ENCODE measurements at regions not wholly inside any gene's neighbourhood (a gene's known extent, or its start where the extent isn't known, plus 50 kb on each side); places are given as distances from the start of the nearest gene placed in this dataset.

DNA sequence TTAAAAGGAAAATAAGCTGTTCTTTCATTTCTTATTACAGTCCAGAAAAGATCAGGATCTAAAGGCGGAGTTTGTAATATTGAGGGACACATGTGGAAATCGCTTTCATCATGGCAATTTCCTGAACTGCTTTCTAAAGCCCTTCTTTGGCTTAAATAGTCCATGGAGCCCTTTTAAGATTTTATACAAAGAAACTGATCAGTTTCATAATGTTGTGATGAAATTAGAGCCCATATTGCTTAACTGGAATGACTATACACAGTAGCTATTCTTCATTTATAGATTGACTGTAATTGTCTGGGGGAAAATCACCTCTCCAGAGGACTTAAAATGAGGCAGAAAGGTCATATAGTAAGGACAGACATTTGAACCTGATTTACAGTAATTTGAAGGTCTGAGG, 322.2 kb downstream of the ETAA1 start:
- ATAC-seq (ENCODE audit: low read depth): no peak
- Mint-ChIP-seq H3K9me3 (peaks cover 4% of the 10 kb centered on the region), H3K27ac (no peak overlapping the region), H3K4me3 (no peak overlapping the region), H3K4me1 (no peaks in the 10 kb centered on the region), H3K27me3 (peaks cover 3% of the 10 kb centered on the region), H3K36me3 (no peaks in the 10 kb centered on the region)
- DNase-seq (ENCODE audit: low spot score in 2 of 2): no peak

DNA sequence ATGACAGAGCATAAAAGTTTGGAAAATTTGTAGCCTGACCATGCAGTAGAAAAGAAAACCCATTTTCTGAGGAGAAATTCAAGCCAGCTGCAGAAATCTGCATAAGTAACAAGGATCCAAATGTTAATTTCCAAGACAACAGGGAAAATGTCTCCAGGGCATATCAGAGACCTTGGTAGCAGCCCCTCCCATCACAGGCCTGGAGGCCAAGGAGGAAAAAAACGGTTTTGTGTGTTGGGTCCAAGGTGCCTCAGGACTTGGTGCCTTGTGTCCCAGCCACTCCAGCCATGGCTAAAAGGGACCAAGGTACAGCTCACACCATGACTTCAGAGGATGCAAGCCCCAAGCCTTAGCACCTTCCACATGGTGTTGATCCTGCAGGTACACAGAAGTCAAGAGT, 324.4 kb downstream of the ETAA1 start:
- peaks cover 4% of the 10 kb centered on the region for H3K9me3 Mint-ChIP-seq
- ATAC-seq (ENCODE audit: low read depth): no peak

GRCh38 chr2:67724261-67724660, 327.1 kb downstream of the ETAA1 start:
- Mint-ChIP-seq H3K36me3 (no peaks in the 10 kb centered on the region), H3K9me3 (peaks cover 4% of the 10 kb centered on the region), H3K4me1 (no peaks in the 10 kb centered on the region), H3K27me3 (peaks cover 1% of the 10 kb centered on the region), H3K27ac (no peak overlapping the region), H3K4me3 (no peak overlapping the region)
- ATAC-seq (ENCODE audit: low read depth) (no peak), DNase-seq (ENCODE audit: low spot score in 2 of 2) (no peak)

More for the DNA sequence above, 324.4 kb downstream of the ETAA1 start:
- no peak for DNase-seq (ENCODE audit: low spot score in 2 of 2)
- no peaks in the 10 kb centered on the region for H3K36me3 Mint-ChIP-seq
- H3K4me3 Mint-ChIP-seq: no peak overlapping the region
- H3K27me3 Mint-ChIP-seq: peaks cover 3% of the 10 kb centered on the region
- no peaks in the 10 kb centered on the region for H3K4me1 Mint-ChIP-seq
- H3K27ac Mint-ChIP-seq: no peak overlapping the region

DNA sequence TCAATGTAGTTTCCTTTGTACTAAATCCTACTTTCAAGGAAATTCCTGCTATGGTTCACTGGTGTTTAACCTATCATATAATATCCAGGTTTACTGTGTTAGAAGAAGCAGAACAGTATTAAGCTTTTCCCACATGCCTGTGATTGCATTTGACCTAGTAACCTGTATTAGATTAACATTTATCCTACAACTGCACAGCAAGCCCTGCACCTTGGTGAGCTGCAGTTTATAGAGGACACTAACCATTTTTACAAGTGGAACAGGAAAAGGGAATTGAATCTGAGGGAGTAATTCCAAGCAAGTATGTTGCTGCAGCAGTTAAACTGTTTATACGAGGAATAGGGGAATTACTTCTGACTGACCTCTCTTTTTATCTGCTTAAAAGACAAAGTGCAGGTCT, 328.6 kb downstream of the ETAA1 start:
- Mint-ChIP-seq H3K4me3 (no peak overlapping the region), H3K36me3 (no peaks in the 10 kb centered on the region), H3K27me3 (peaks cover 1% of the 10 kb centered on the region), H3K27ac (no peak overlapping the region), H3K4me1 (no peaks in the 10 kb centered on the region), H3K9me3 (peaks cover 4% of the 10 kb centered on the region)
- ATAC-seq (ENCODE audit: low read depth): no peak
- DNase-seq (ENCODE audit: low spot score in 2 of 2): no peak

- no peaks in the 10 kb centered on the region for H3K4me1 Mint-ChIP-seq
- no peak overlapping the region for H3K4me3 Mint-ChIP-seq
- H3K27ac Mint-ChIP-seq: no peak overlapping the region
- no peak for DNase-seq (ENCODE audit: low spot score in 2 of 2)
- peaks cover 1% of the 10 kb centered on the region for H3K27me3 Mint-ChIP-seq
- ATAC-seq (ENCODE audit: low read depth): no peak
- H3K36me3 Mint-ChIP-seq: no peaks in the 10 kb centered on the region
- no peaks in the 10 kb centered on the region for H3K9me3 Mint-ChIP-seq
Measured at GRCh38 chr2:67726416-67726815, 329.3 kb downstream of the ETAA1 start.

DNA sequence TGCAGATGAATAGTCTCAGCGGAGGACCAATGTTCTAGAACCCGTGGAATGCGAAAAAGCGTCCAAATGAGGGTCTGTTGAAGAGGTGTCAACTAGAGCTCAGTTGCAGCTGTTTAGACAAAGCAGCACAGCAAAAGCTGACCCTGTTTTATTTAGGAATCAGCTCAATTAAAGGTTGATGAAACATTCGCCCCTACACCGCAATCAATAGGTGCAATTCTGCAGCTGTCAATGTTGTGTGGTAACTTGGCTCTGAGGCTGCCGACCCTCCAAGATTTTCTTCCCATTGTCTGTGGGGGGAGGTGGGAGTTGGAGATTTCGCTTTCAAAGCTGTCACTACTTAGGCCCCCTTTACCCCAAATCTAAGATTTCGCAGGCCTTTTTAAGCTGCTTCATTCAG, 330.0 kb downstream of the ETAA1 start:
- Mint-ChIP-seq H3K36me3 (no peaks in the 10 kb centered on the region), H3K4me3 (no peak overlapping the region), H3K27ac (no peak overlapping the region), H3K4me1 (no peaks in the 10 kb centered on the region), H3K9me3 (no peaks in the 10 kb centered on the region), H3K27me3 (peaks cover 1% of the 10 kb centered on the region)
- DNase-seq (ENCODE audit: low spot score in 2 of 2) (no peak), ATAC-seq (ENCODE audit: low read depth) (no peak)

DNA sequence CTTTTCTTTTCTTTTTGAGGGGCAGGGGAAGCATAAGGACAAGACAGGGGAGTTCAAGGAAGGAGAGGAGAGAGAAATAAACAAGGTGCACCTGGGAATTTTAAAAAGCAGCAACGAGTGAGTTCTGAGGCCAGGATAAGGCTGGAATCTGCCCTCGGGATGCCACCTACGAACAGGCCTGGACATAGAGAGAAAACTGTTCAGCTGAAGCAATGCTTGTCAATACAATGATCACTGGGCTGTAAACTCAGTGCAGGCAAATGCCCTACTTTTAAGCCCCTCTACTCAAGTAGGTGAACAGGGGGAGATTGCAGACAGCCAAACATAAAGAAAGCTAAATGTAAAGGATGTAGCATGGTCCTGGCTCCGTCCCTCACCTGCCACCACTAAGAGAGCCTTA, 330.5 kb downstream of the ETAA1 start:
- H3K9me3 Mint-ChIP-seq: no peaks in the 10 kb centered on the region
- H3K36me3 Mint-ChIP-seq: no peaks in the 10 kb centered on the region
- H3K27ac Mint-ChIP-seq: no peak overlapping the region
- DNase-seq (ENCODE audit: low spot score in 2 of 2) (no peak), ATAC-seq (ENCODE audit: low read depth) (no peak)
- H3K4me3 Mint-ChIP-seq: no peak overlapping the region
- H3K4me1 Mint-ChIP-seq: no peaks in the 10 kb centered on the region
- peaks cover 1% of the 10 kb centered on the region for H3K27me3 Mint-ChIP-seq

- H3K27ac Mint-ChIP-seq: no peak overlapping the region
- ATAC-seq (ENCODE audit: low read depth) (no peak), DNase-seq (ENCODE audit: low spot score in 2 of 2) (no peak)
- H3K9me3 Mint-ChIP-seq: no peaks in the 10 kb centered on the region
- H3K4me3 Mint-ChIP-seq: no peak overlapping the region
- H3K4me1 Mint-ChIP-seq: no peaks in the 10 kb centered on the region
- peaks cover 1% of the 10 kb centered on the region for H3K27me3 Mint-ChIP-seq
- no peaks in the 10 kb centered on the region for H3K36me3 Mint-ChIP-seq
Measured at GRCh38 chr2:67729474-67729873, 332.3 kb downstream of the ETAA1 start.

GRCh38 chr2:67733517-67733916, 329.3 kb downstream of the C1D start:
- no peaks in the 10 kb centered on the region for H3K4me1 Mint-ChIP-seq
- DNase-seq (ENCODE audit: low spot score in 2 of 2): no peak
- H3K27me3 Mint-ChIP-seq: peaks cover under 1% of the 10 kb centered on the region
- H3K4me3 Mint-ChIP-seq: no peak overlapping the region
- H3K36me3 Mint-ChIP-seq: no peaks in the 10 kb centered on the region
- peak; percentile 35 for ATAC-seq (ENCODE audit: low read depth)
- no peak overlapping the region for H3K27ac Mint-ChIP-seq
- H3K9me3 Mint-ChIP-seq: peaks cover 4% of the 10 kb centered on the region

DNA sequence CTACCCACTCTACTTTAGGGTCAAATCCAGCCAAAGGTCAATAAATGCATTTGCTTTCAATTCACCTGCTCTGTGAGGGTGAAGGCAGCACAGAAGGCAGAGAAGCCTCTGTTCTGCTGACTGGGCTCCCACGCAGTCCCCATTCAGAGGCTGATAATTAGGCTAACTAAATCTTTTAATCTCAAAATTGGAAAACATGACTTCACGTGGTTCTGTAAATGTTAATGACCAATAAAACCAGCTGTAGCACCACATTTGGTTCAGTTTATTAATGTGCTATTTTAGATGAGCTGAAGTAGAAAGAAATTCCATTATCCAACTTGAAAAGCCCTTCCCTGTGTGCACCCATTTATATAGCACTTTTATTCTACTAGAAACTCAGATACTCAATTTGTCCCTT, 310.6 kb downstream of the C1D start:
- no peaks in the 10 kb centered on the region for H3K36me3 Mint-ChIP-seq
- no peak overlapping the region for H3K4me3 Mint-ChIP-seq
- peaks cover 6% of the 10 kb centered on the region for H3K27me3 Mint-ChIP-seq
- no peaks in the 10 kb centered on the region for H3K4me1 Mint-ChIP-seq
- no peak for ATAC-seq (ENCODE audit: low read depth)
- H3K9me3 Mint-ChIP-seq: peaks cover 3% of the 10 kb centered on the region
- no peak for DNase-seq (ENCODE audit: low spot score in 2 of 2)
- H3K27ac Mint-ChIP-seq: no peak overlapping the region

DNA sequence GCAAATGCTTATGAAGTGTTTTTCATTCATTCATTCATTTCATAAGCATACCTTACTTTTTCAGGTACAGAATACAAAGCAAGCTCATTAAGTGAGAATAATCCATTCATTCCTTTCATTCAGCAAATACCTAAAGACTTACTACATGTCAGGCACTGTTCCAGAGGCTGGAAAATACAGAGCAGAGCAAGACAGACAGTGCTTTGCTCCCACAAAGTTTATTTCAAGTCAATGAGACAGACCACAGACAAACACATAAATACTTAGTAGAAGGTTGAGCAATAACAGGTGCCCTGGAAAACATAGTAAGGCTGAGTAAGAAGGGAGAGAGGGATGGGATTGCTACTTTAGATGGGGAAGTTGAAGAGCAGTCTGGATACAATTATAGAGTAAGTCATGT, 309.8 kb downstream of the C1D start:
- Mint-ChIP-seq H3K4me1 (no peaks in the 10 kb centered on the region), H3K9me3 (peaks cover 3% of the 10 kb centered on the region), H3K36me3 (no peaks in the 10 kb centered on the region), H3K27ac (no peak overlapping the region), H3K27me3 (peaks cover 4% of the 10 kb centered on the region), H3K4me3 (no peak overlapping the region)
- no peak for ATAC-seq (ENCODE audit: low read depth)
- no peak for DNase-seq (ENCODE audit: low spot score in 2 of 2)

DNA sequence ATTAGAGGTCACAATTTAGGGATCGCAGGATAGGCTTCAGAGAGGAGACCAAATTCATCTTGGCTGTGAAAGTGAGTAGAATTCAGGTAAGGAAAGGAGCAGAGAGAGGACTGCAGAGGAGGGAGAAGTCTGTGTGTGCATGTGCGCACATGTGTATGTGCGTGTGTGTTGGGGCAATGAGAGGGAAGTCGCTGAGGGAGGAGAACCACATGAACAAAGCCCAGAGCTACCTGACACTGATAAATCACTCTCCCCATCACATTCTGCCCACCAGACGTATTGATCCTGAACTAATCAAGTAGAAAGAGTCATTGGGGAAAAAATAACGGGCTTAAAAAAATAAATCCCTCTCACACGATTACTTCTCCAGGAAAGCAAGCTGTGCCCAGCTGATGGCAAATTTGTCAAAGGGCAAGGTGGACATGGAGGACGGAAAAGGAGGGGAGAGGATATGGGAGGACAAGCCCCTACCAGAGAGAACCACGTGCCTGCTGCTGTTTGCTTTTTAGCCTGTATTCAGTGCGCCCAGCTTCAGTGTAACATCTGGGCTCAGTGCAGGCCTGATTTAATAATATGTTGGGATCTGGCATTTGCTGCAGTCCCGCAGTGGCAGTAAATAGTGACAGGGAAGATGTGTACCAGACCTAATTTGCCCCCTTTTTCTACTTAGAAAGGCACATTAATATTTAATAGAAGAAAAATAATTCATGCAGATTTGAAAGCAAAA, 307.5 kb downstream of the C1D start:
- Mint-ChIP-seq H3K36me3 (no peaks in the 10 kb centered on the region), H3K27me3 (peaks cover 8% of the 10 kb centered on the region), H3K4me3 (no peak overlapping the region), H3K9me3 (peaks cover 3% of the 10 kb centered on the region), H3K4me1 (no peaks in the 10 kb centered on the region), H3K27ac (no peak overlapping the region)
- ATAC-seq (ENCODE audit: low read depth) (no peak), DNase-seq (ENCODE audit: low spot score in 2 of 2) (no peak)

- DNase-seq (ENCODE audit: low spot score in 2 of 2) (no peak), ATAC-seq (ENCODE audit: low read depth) (no peak)
- Mint-ChIP-seq H3K27me3 (peaks cover 7% of the 10 kb centered on the region), H3K4me3 (no peak overlapping the region), H3K36me3 (no peaks in the 10 kb centered on the region), H3K9me3 (no peaks in the 10 kb centered on the region), H3K4me1 (no peaks in the 10 kb centered on the region), H3K27ac (no peak overlapping the region)
Measured at GRCh38 chr2:67760995-67761394, 301.8 kb downstream of the C1D start.

DNA sequence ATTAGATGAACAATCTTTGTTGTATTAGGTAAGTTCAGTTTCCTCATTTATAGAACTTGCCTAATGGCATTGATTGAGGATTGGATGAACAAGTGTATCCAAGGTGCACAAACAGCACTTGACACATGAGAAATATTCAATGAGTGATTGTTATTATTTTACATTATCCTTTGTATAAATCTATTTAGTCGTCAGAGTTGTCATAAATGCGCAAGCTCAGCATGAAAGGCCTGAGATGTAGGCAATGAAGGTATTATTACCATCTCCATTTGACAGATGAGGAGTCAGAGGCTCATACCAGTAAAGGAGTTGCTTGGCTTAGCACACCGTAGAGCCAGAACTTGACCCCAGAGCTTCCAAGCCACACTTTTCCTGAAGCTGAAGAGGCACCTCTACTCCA, 291.4 kb downstream of the C1D start:
- Mint-ChIP-seq H3K9me3 (no peaks in the 10 kb centered on the region), H3K4me1 (no peaks in the 10 kb centered on the region), H3K27ac (no peak overlapping the region), H3K4me3 (no peak overlapping the region), H3K27me3 (peaks cover 8% of the 10 kb centered on the region), H3K36me3 (no peaks in the 10 kb centered on the region)
- ATAC-seq (ENCODE audit: low read depth) (no peak), DNase-seq (ENCODE audit: low spot score in 2 of 2) (no peak)
